ENCODE measurements at regions not wholly inside any gene's neighbourhood (a gene's known extent, or its start where the extent isn't known, plus 50 kb on each side); places are given as distances from the start of the nearest gene placed in this dataset.

GRCh38 chr2:174656676-174657176, 59.1 kb upstream of the WIPF1 start:
- Histone ChIP-seq H3K27ac (ENCODE audit: low read length) (no peak overlapping the region), H3K4me3 (ENCODE audit: low read length) (no peak overlapping the region), H3K9me3 (ENCODE audit: control insufficient read depth, low read length) (peaks cover 2% of the 10 kb centered on the region), H3K4me1 (ENCODE audit: control insufficient read depth, insufficient read depth, low read length) (peaks cover 2% of the 10 kb centered on the region), H3K27me3 (ENCODE audit: control insufficient read depth, insufficient read depth) (no peaks in the 10 kb centered on the region)
- no peak for DNase-seq
- no peak for ATAC-seq
- intact Hi-C loops (cut with DNase I), result no loop called here

GRCh38 chr2:174656035-174656434, 58.4 kb upstream of the WIPF1 start:
- Histone ChIP-seq H3K27ac (ENCODE audit: low read length) (no peak overlapping the region), H3K9me3 (ENCODE audit: control insufficient read depth, low read length) (peaks cover 2% of the 10 kb centered on the region), H3K4me1 (ENCODE audit: control insufficient read depth, insufficient read depth, low read length) (peaks cover 2% of the 10 kb centered on the region), H3K27me3 (ENCODE audit: control insufficient read depth, insufficient read depth) (no peaks in the 10 kb centered on the region), H3K4me3 (ENCODE audit: low read length) (no peak overlapping the region)
- DNase-seq (no peak), ATAC-seq (no peak)
- intact Hi-C loops (cut with DNase I), result no loop called here

- intact Hi-C loops (cut with DNase I), result no loop called here
- DNase-seq, result no peak
- Histone ChIP-seq H3K27me3 (ENCODE audit: control insufficient read depth, insufficient read depth) (no peaks in the 10 kb centered on the region), H3K9me3 (ENCODE audit: control insufficient read depth, low read length) (peaks cover 2% of the 10 kb centered on the region), H3K4me3 (ENCODE audit: low read length) (no peak overlapping the region), H3K27ac (ENCODE audit: low read length) (no peak overlapping the region), H3K4me1 (ENCODE audit: control insufficient read depth, insufficient read depth, low read length) (peaks cover 2% of the 10 kb centered on the region)
- no peak for ATAC-seq
- WGBS, result 93% methylated on average over 4 of the region's 4 CpGs
Observed at GRCh38 chr2:174654419-174654941, 56.9 kb upstream of the WIPF1 start.

- Histone ChIP-seq H3K9me3 (ENCODE audit: control insufficient read depth, low read length) (no peaks in the 10 kb centered on the region), H3K27ac (ENCODE audit: low read length) (no peak overlapping the region), H3K27me3 (ENCODE audit: control insufficient read depth, insufficient read depth) (no peaks in the 10 kb centered on the region), H3K4me1 (ENCODE audit: control insufficient read depth, insufficient read depth, low read length) (no peaks in the 10 kb centered on the region), H3K4me3 (ENCODE audit: low read length) (no peak overlapping the region)
- DNase-seq (no peak), ATAC-seq (no peak)
- 93% methylated on average over 4 of the region's 4 CpGs for WGBS
- intact Hi-C loops (cut with DNase I), result no loop called here
Observed at GRCh38 chr2:174648896-174649295, 51.3 kb upstream of the WIPF1 start.
